H1 (cell line): ENCODE measurements at regions not wholly inside any gene's neighbourhood (a gene's known extent, or its start where the extent isn't known, plus 50 kb on each side); places are given as distances from the start of the nearest gene placed in this dataset.

Experiments
- CTCF ChIA-PET: fragments of 300-600 bp; sonication (Branson Sonifier 250); formaldehyde crosslinking; loops from one replicate; lab custom pipeline; 2021; ENCODE audit not compliant: partially characterized antibody; lab: Charles Lee
- POLR2A ChIA-PET: fragments of 300-600 bp; sonication (Branson Sonifier 250); formaldehyde crosslinking; loops from one replicate; lab custom pipeline; 2021; ENCODE audit warnings: inconsistent platforms; ENCODE audit not compliant: partially characterized antibody; lab: Charles Lee
- DNase-seq, 2 experiments: peaks; one replicate each; pipeline versions ENCODE4 v3.0.0 to v3.0.0-alpha.2; 2010 to 2022; ENCODE audit warnings: low spot score in 2 of 2, low read depth in 1 of 2, mixed read lengths in 1 of 2
- FAIRE-seq: peaks from 2 replicates; lab custom pipeline; 2011; peaks lifted over from hg19 to GRCh38; lab: Jason Lieb, UNC
- H2AFZ ChIP-seq: 2 replicates; pipeline ENCODE4 v1.8.1; 2012; ENCODE audit warnings: low read length, inconsistent platforms
- H2AK5ac ChIP-seq: 2 replicates; pipeline ENCODE4 v1.6.1; 2013; ENCODE audit warnings: low read depth, low read length
- H2BK120ac ChIP-seq: replicated peaks from 2 replicates; pipeline ENCODE3; 2013; ENCODE audit warnings: low read depth, low read length, inconsistent platforms
- H2BK12ac ChIP-seq: 2 replicates; pipeline ENCODE4 v1.6.1; 2013; ENCODE audit warnings: low read depth, low read length
- H2BK15ac ChIP-seq: 2 replicates; pipeline ENCODE4 v1.6.1; 2013; ENCODE audit warnings: low read length
- H2BK20ac ChIP-seq: 2 replicates; pipeline ENCODE4 v1.6.1; 2013; ENCODE audit warnings: low read length
- H2BK5ac ChIP-seq: 2 replicates; pipeline ENCODE4 v1.6.1; 2013; ENCODE audit warnings: low read depth, low read length
- H3K14ac ChIP-seq: 2 replicates; pipeline ENCODE4 v1.6.1; 2013; ENCODE audit warnings: inconsistent platforms; ENCODE audit not compliant: insufficient read length
- H3K18ac ChIP-seq: 2 replicates; pipeline ENCODE4 v1.6.1; 2013; ENCODE audit warnings: low read length; ENCODE audit errors: extremely low read depth
- H3K23ac ChIP-seq: 2 replicates; pipeline ENCODE4 v1.6.1; 2013; ENCODE audit warnings: inconsistent platforms; ENCODE audit not compliant: insufficient read length
- H3K23me2 ChIP-seq: 2 replicates; pipeline ENCODE4 v1.6.1; 2013; ENCODE audit warnings: low read depth, low read length
- H3K27ac ChIP-seq: 2 replicates; pipeline ENCODE4 v1.6.1; 2011; ENCODE audit warnings: low read depth, low read length, inconsistent platforms
- H3K27me3 ChIP-seq, 4 experiments: replicated peaks in 1 of 4; 1 replicate in 1 of 4; 2 replicates in 3 of 4; pipeline versions ENCODE4 v1.6.1 to v1.8.1; 2011 to 2013; ENCODE audit warnings: low read length in 3 of 4, mild to moderate bottlenecking in 3 of 4, inconsistent platforms in 2 of 4, mixed read lengths in 2 of 4, moderate library complexity in 1 of 4; ENCODE audit not compliant: control insufficient read depth in 3 of 4, insufficient read depth in 3 of 4; ENCODE audit errors: extremely low read depth in 1 of 4
- H3K36me3 ChIP-seq, 4 experiments: 2 replicates each; pipeline versions ENCODE4 v1.6.1 to v1.8.1; 2011 to 2013; ENCODE audit warnings: mild to moderate bottlenecking in 4 of 4, low read length in 3 of 4, moderate library complexity in 2 of 4, control low read depth in 1 of 4, inconsistent platforms in 1 of 4; ENCODE audit not compliant: insufficient read depth in 4 of 4, control insufficient read depth in 2 of 4
- H3K4ac ChIP-seq: replicated peaks from 2 replicates; pipeline ENCODE3; 2013; ENCODE audit warnings: low read length, low read depth, mixed read lengths, inconsistent platforms; ENCODE audit not compliant: insufficient read length
- H3K4me1 ChIP-seq, 4 experiments: replicated peaks in 1 of 4; 1 replicate in 1 of 4; 2 replicates in 3 of 4; pipeline versions ENCODE4 v1.6.1 to v1.8.1; 2011 to 2013; ENCODE audit warnings: low read length in 3 of 4, inconsistent platforms in 2 of 4, mixed read lengths in 1 of 4; ENCODE audit not compliant: insufficient read depth in 4 of 4, control insufficient read depth in 3 of 4
- H3K4me2 ChIP-seq, 2 experiments: 2 replicates each; pipeline versions ENCODE4 v1.6.1 to v1.8.1; 2011 to 2013; ENCODE audit warnings: low read depth in 2 of 2, low read length in 2 of 2, control low read depth in 1 of 2, inconsistent platforms in 1 of 2, mild to moderate bottlenecking in 1 of 2; ENCODE audit not compliant: insufficient read depth in 1 of 2
- H3K4me3 ChIP-seq, 4 experiments: fragments of 200-600, 300-600 bp in 1 of 4; sonication (generic), shearing (Covaris generic), sonication (Bioruptor Twin) in 1 of 4; 2 replicates each; pipeline versions ENCODE4 v1.5.1 to v1.8.1; 2011 to 2016; ENCODE audit warnings: low read length in 4 of 4, low read depth in 3 of 4, control low read depth in 2 of 4, inconsistent platforms in 2 of 4, mild to moderate bottlenecking in 2 of 4, mixed read lengths in 1 of 4, moderate library complexity in 1 of 4; ENCODE audit not compliant: insufficient read depth in 2 of 4; ENCODE audit errors: extremely low read depth in 1 of 4
- H3K56ac ChIP-seq: replicated peaks from 2 replicates; pipeline ENCODE3; 2013; ENCODE audit warnings: low read depth, mild to moderate bottlenecking, mixed read lengths, low read length, inconsistent platforms; ENCODE audit not compliant: insufficient read length
- H3K79me1 ChIP-seq: 2 replicates; pipeline ENCODE4 v1.6.1; 2013; ENCODE audit warnings: low read depth, low read length, control low read depth
- H3K79me2 ChIP-seq, 2 experiments: 2 replicates each; pipeline versions ENCODE4 v1.6.1 to v1.8.1; 2012 to 2013; ENCODE audit warnings: low read length in 2 of 2, mild to moderate bottlenecking in 2 of 2, inconsistent platforms in 1 of 2; ENCODE audit not compliant: insufficient read depth in 2 of 2, control insufficient read depth in 1 of 2
- H3K9ac ChIP-seq, 4 experiments: replicated peaks in 1 of 4; 1 replicate in 1 of 4; 2 replicates in 3 of 4; pipeline versions ENCODE4 v1.6.1 to v1.8.1; 2011 to 2013; ENCODE audit warnings: low read depth in 3 of 4, low read length in 3 of 4, control low read depth in 2 of 4, mild to moderate bottlenecking in 2 of 4, moderate library complexity in 2 of 4, inconsistent platforms in 1 of 4; ENCODE audit errors: extremely low read depth in 1 of 4
- H3K9me3 ChIP-seq, 2 experiments: 2 replicates each; pipeline versions ENCODE4 v1.6.1 to v1.8.1; 2012 to 2013; ENCODE audit warnings: mild to moderate bottlenecking in 2 of 2, moderate library complexity in 2 of 2, control low read depth in 1 of 2, inconsistent platforms in 1 of 2, low read depth in 1 of 2, low read length in 1 of 2, mixed read lengths in 1 of 2; ENCODE audit not compliant: insufficient read depth in 2 of 2
- H4K20me1 ChIP-seq, 2 experiments: replicated peaks in 1 of 2; 2 replicates each; pipeline versions ENCODE3 to v1.8.1; 2011 to 2013; ENCODE audit warnings: inconsistent platforms in 2 of 2, low read length in 2 of 2, mild to moderate bottlenecking in 1 of 2; ENCODE audit not compliant: insufficient read depth in 2 of 2, control insufficient read depth in 1 of 2
- H4K5ac ChIP-seq: 2 replicates; pipeline ENCODE4 v1.6.1; 2013; ENCODE audit warnings: low read length, low read depth, mixed read lengths, inconsistent platforms; ENCODE audit not compliant: insufficient read length
- H4K8ac ChIP-seq: 2 replicates; pipeline ENCODE4 v1.8.0; 2013; ENCODE audit warnings: mild to moderate bottlenecking, moderate library complexity, low read length, inconsistent platforms; ENCODE audit not compliant: insufficient read depth; ENCODE audit errors: extremely low read depth
- H4K91ac ChIP-seq: replicated peaks from 2 replicates; pipeline ENCODE3; 2013; ENCODE audit warnings: low read length, mixed read lengths, inconsistent platforms; ENCODE audit not compliant: insufficient read length
- CHD2 ChIP-seq: IDR thresholded peaks from 2 replicates; pipeline ENCODE4 v1.6.1; 2012; ENCODE audit warnings: low read length, improper control_type of control experiment
- MAFK ChIP-seq: IDR thresholded peaks from 2 replicates; pipeline ENCODE4 v1.6.1; 2012; ENCODE audit warnings: low read depth, mild to moderate bottlenecking, improper control_type of control experiment, low read length
- NRF1 ChIP-seq: IDR thresholded peaks from 2 replicates; pipeline ENCODE4 v1.6.1; 2011; ENCODE audit warnings: mild to moderate bottlenecking, low read depth, low read length, improper control_type of control experiment
- RXRA ChIP-seq: IDR thresholded peaks from 2 replicates; pipeline ENCODE4 v1.6.1; 2011; ENCODE audit warnings: low read depth, mild to moderate bottlenecking, low read length, moderate library complexity; ENCODE audit not compliant: insufficient read depth
- SIN3A ChIP-seq, 2 experiments: IDR thresholded peaks in 1 of 2; conservative IDR thresholded peaks in 1 of 2; 2 replicates each; pipeline ENCODE4 v1.6.1; 2011 to 2012; ENCODE audit warnings: low read length in 2 of 2, improper control_type of control experiment in 1 of 2, low read depth in 1 of 2, mild to moderate bottlenecking in 1 of 2
- SUZ12 ChIP-seq: fragments of 200-600 bp; sonication (generic); IDR thresholded peaks from 2 replicates; pipeline ENCODE4 v1.6.1; 2012; ENCODE audit warnings: mild to moderate bottlenecking, inconsistent platforms, low read length, moderate library complexity, mixed read lengths
- TAF7 ChIP-seq: optimal IDR thresholded peaks from 2 replicates; pipeline ENCODE3; 2011; ENCODE audit warnings: low read depth, mild to moderate bottlenecking, inconsistent platforms, low read length, moderate library complexity, borderline replicate concordance
- WGBS, 2 experiments: shearing (Covaris generic) in 1 of 2; methylation state at CpG; one replicate each; pipeline versions ENCODE4 v1.1.6 to v1.1.7; 2013 to 2015; ENCODE audit warnings: low lambda C conversion rate in 2 of 2, mixed read lengths in 2 of 2, inconsistent platforms in 1 of 2, low coverage in 1 of 2, missing lambda C conversion rate in 1 of 2; ENCODE audit not compliant: insufficient replicate concordance in 2 of 2, insufficient coverage in 1 of 2, insufficient read length in 1 of 2; ENCODE audit errors: extremely low coverage in 1 of 2, missing lambda C conversion rate in 1 of 2; 5-methylcytosine and 5-hydroxymethylcytosine counted together
- TF ChIP-seq, protein P1 (sequence below): IDR thresholded peaks from 2 replicates; pipeline ENCODE4 v1.6.1; 2012; ENCODE audit warnings: inconsistent platforms
- TF ChIP-seq, protein P2 (sequence below): IDR thresholded peaks from 2 replicates; pipeline ENCODE4 v1.6.1; 2012; ENCODE audit warnings: inconsistent platforms
- TF ChIP-seq, protein P3 (sequence below): IDR thresholded peaks from 2 replicates; pipeline ENCODE4 v1.6.1; 2011; ENCODE audit warnings: low read length, improper control_type of control experiment

DNA sequence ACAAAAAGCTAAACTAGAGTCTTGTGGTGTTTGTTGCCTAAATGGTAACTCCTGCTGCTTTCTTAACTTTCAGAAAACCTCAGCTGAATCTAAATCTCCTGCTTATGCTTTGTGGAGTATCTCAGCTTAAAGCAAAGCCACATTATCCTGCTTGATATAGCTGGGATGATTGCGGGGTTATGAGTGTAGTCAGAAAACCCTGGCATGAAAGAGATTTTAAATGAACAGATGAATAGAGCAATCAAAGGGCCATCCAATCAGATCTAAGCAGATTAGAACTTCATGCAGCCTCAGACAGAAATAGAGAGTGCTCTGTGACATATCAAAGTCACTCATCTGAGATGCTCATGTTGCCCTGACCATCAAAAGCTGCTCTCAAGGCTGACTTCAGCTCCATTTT, 305.5 kb downstream of the DMRT2 start:
- Histone ChIP-seq H4K5ac (no peak overlapping the region), H3K79me2 (no peaks in the 10 kb centered on the region), H3K27me3 (no peaks in the 10 kb centered on the region), H2BK120ac (no peak overlapping the region), H4K8ac (no peak overlapping the region), H3K9ac (no peak overlapping the region), H3K27ac (no peak overlapping the region), H3K79me1 (no peaks in the 10 kb centered on the region), H2BK15ac (no peak overlapping the region), H2BK12ac (no peak overlapping the region), H3K9me3 (peaks cover 78 to 91% of the 10 kb centered on the region in 2 experiments), H3K4me3 (no peak overlapping the region), H2BK5ac (no peak overlapping the region), H4K91ac (no peak overlapping the region), H3K4me1 (no peaks in the 10 kb centered on the region), H3K18ac (no peak overlapping the region), H3K23ac (no peak overlapping the region), H3K14ac (no peak overlapping the region), H2BK20ac (no peak overlapping the region), H2AK5ac (no peak overlapping the region), H3K4ac (no peak overlapping the region), H3K4me2 (no peak overlapping the region), H3K36me3 (no peaks in the 10 kb centered on the region; a peak in 2 of 8 replicates), H3K56ac (no peak overlapping the region), H3K23me2 (no peaks in the 10 kb centered on the region), H2AFZ (no peak overlapping the region), H4K20me1 (no peaks in the 10 kb centered on the region)
- WGBS, 2 experiments = 100% methylated on average over 1 of the region's 1 CpG; no CpG with 5 or more reads in 1 of the 2 experiments
- CTCF ChIA-PET = no interaction called here
- POLR2A ChIA-PET = no interaction called here
- FAIRE-seq (no peak), DNase-seq (no peak)
- TF ChIP-seq MAFK = no peak
- TF ChIP-seq, protein P1, sequence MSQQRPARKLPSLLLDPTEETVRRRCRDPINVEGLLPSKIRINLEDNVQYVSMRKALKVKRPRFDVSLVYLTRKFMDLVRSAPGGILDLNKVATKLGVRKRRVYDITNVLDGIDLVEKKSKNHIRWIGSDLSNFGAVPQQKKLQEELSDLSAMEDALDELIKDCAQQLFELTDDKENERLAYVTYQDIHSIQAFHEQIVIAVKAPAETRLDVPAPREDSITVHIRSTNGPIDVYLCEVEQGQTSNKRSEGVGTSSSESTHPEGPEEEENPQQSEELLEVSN = no peak
- TF ChIP-seq SUZ12 = no peak
- TF ChIP-seq SIN3A (conservative IDR thresholded peaks at IDR 0.05 in 1 of 2, IDR thresholded peaks at IDR 0.05 in 1 of 2; ENCODE audit: low read depth in 1 of 2, low read length in 2 of 2) = no peak
- TF ChIP-seq CHD2 = no peak
- no peak for TF ChIP-seq RXRA
- TF ChIP-seq, protein P2, sequence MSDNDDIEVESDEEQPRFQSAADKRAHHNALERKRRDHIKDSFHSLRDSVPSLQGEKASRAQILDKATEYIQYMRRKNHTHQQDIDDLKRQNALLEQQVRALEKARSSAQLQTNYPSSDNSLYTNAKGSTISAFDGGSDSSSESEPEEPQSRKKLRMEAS = no peak
- TF ChIP-seq TAF7 = no peak
- TF ChIP-seq, protein P3, sequence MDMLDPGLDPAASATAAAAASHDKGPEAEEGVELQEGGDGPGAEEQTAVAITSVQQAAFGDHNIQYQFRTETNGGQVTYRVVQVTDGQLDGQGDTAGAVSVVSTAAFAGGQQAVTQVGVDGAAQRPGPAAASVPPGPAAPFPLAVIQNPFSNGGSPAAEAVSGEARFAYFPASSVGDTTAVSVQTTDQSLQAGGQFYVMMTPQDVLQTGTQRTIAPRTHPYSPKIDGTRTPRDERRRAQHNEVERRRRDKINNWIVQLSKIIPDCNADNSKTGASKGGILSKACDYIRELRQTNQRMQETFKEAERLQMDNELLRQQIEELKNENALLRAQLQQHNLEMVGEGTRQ = no peak
- TF ChIP-seq NRF1 = no peak
